SK-N-MC (cell line): ENCODE measurements at regions not wholly inside any gene's neighbourhood (a gene's known extent, or its start where the extent isn't known, plus 50 kb on each side); places are given as distances from the start of the nearest gene placed in this dataset.

ENCODE experiments used
- EZH2 ChIP-seq: fragments of 200-600 bp; sonication (generic); IDR thresholded peaks from one replicate; pipeline ENCODE4 v1.6.1; 2017; ENCODE audit warnings: antibody characterized with exemption
- FOXP2 ChIP-seq: optimal IDR thresholded peaks from 2 replicates; pipeline ENCODE3; 2011; ENCODE audit warnings: mild to moderate bottlenecking, moderate library complexity; ENCODE audit not compliant: insufficient read depth; ENCODE audit errors: extremely low read length, control extremely low read depth
- POLR2AphosphoS5 ChIP-seq: IDR thresholded peaks from 2 replicates; pipeline ENCODE4 v1.6.1; 2012; ENCODE audit warnings: mild to moderate bottlenecking, low read depth, low read length, borderline replicate concordance

GRCh38 chr6:14222956-14223355, 105.4 kb downstream of the CD83 start:
- TF ChIP-seq EZH2: no peak
- no peak for TF ChIP-seq POLR2AphosphoS5
- TF ChIP-seq FOXP2: no peak
